T-helper 17 cell (primary cell): ENCODE measurements at regions not wholly inside any gene's neighbourhood (a gene's known extent, or its start where the extent isn't known, plus 50 kb on each side); places are given as distances from the start of the nearest gene placed in this dataset.

Source experiments
- ATAC-seq: fragments of 150-1000 bp; cut with Tn5 transposase; 2 replicates; pipeline ENCODE4 v1.10.0; 2021; ENCODE audit warnings: mild to moderate bottlenecking, moderate library complexity
- DNase-seq, 3 donors: peaks; one replicate each; pipeline versions ENCODE4 v3.0.0 to v3.0.0-alpha.2; 2020 to 2021
- H3K9me3 ChIP-seq: one replicate; pipeline ENCODE4 v1.7.0; 2013; ENCODE audit warnings: low read length, mild to moderate bottlenecking; ENCODE audit not compliant: control insufficient read depth, poor library complexity, severe bottlenecking
- H3K27ac Mint-ChIP-seq: one replicate; pipeline ENCODE4 v1.8.0; 2022; ENCODE audit warnings: mild to moderate bottlenecking, moderate library complexity, mixed read lengths
- H3K27me3 Mint-ChIP-seq: one replicate; pipeline ENCODE4 v1.8.0; 2022; ENCODE audit warnings: mixed read lengths
- H3K36me3 Mint-ChIP-seq: one replicate; pipeline ENCODE4 v1.8.0; 2022; ENCODE audit warnings: low read depth, mixed read lengths
- H3K4me1 Mint-ChIP-seq: one replicate; pipeline ENCODE4 v1.8.0; 2022; ENCODE audit warnings: mild to moderate bottlenecking, mixed read lengths
- H3K4me3 Mint-ChIP-seq: one replicate; pipeline ENCODE4 v1.8.0; 2022; ENCODE audit warnings: mild to moderate bottlenecking, moderate library complexity, mixed read lengths

GRCh38 chr17:71724339-71724738 is 396.5 kb upstream of the SOX9 start:
- H3K4me3 Mint-ChIP-seq = no peak overlapping the region
- H3K9me3 ChIP-seq = no peaks in the 10 kb centered on the region
- DNase-seq (no peak), ATAC-seq (no peak)
- no peaks in the 10 kb centered on the region for H3K27me3 Mint-ChIP-seq
- H3K27ac Mint-ChIP-seq = no peak overlapping the region
- H3K4me1 Mint-ChIP-seq = no peaks in the 10 kb centered on the region
- no peaks in the 10 kb centered on the region for H3K36me3 Mint-ChIP-seq

GRCh38 chr17:71725811-71726210 is 395.0 kb upstream of the SOX9 start:
- no peaks in the 10 kb centered on the region for H3K27me3 Mint-ChIP-seq
- H3K27ac Mint-ChIP-seq = no peak overlapping the region
- no peaks in the 10 kb centered on the region for H3K9me3 ChIP-seq
- H3K4me1 Mint-ChIP-seq = no peaks in the 10 kb centered on the region
- DNase-seq = no peak
- no peak for ATAC-seq
- no peaks in the 10 kb centered on the region for H3K36me3 Mint-ChIP-seq
- H3K4me3 Mint-ChIP-seq = no peak overlapping the region

- ATAC-seq (no peak), DNase-seq (no peak)
- no peak overlapping the region for H3K4me3 Mint-ChIP-seq
- no peaks in the 10 kb centered on the region for H3K4me1 Mint-ChIP-seq
- no peaks in the 10 kb centered on the region for H3K36me3 Mint-ChIP-seq
- no peaks in the 10 kb centered on the region for H3K27me3 Mint-ChIP-seq
- H3K27ac Mint-ChIP-seq = no peak overlapping the region
- no peaks in the 10 kb centered on the region for H3K9me3 ChIP-seq
These were observed 394.5 kb upstream of the SOX9 start for GRCh38 chr17:71726341-71726740.

GRCh38 chr17:71727292-71727691 is 393.5 kb upstream of the SOX9 start:
- ATAC-seq (no peak), DNase-seq (no peak)
- H3K9me3 ChIP-seq = no peaks in the 10 kb centered on the region
- Mint-ChIP-seq H3K27ac (no peak overlapping the region), H3K4me3 (no peak overlapping the region), H3K36me3 (no peaks in the 10 kb centered on the region), H3K4me1 (no peaks in the 10 kb centered on the region), H3K27me3 (no peaks in the 10 kb centered on the region)

GRCh38 chr17:71727723-71728122 is 393.1 kb upstream of the SOX9 start:
- Mint-ChIP-seq H3K27ac (no peak overlapping the region), H3K4me3 (no peak overlapping the region), H3K27me3 (no peaks in the 10 kb centered on the region), H3K36me3 (no peaks in the 10 kb centered on the region), H3K4me1 (no peaks in the 10 kb centered on the region)
- DNase-seq (no peak), ATAC-seq (no peak)
- no peaks in the 10 kb centered on the region for H3K9me3 ChIP-seq

- no peak for ATAC-seq
- Mint-ChIP-seq H3K36me3 (no peaks in the 10 kb centered on the region), H3K27me3 (no peaks in the 10 kb centered on the region), H3K4me3 (no peak overlapping the region), H3K4me1 (no peaks in the 10 kb centered on the region), H3K27ac (no peak overlapping the region)
- DNase-seq = no peak
- no peaks in the 10 kb centered on the region for H3K9me3 ChIP-seq
These were observed 389.9 kb upstream of the SOX9 start for GRCh38 chr17:71730871-71731270.

- no peak for ATAC-seq
- Mint-ChIP-seq H3K4me3 (no peak overlapping the region), H3K4me1 (no peaks in the 10 kb centered on the region), H3K27me3 (no peaks in the 10 kb centered on the region), H3K36me3 (no peaks in the 10 kb centered on the region), H3K27ac (no peak overlapping the region)
- H3K9me3 ChIP-seq = no peaks in the 10 kb centered on the region
- no peak for DNase-seq
These were observed 384.9 kb upstream of the SOX9 start for GRCh38 chr17:71735893-71736292.

GRCh38 chr17:71740866-71741265 is 380.0 kb upstream of the SOX9 start:
- no peak overlapping the region for H3K27ac Mint-ChIP-seq
- no peaks in the 10 kb centered on the region for H3K9me3 ChIP-seq
- H3K27me3 Mint-ChIP-seq = no peaks in the 10 kb centered on the region
- H3K4me3 Mint-ChIP-seq = no peak overlapping the region
- ATAC-seq (no peak), DNase-seq (no peak)
- no peaks in the 10 kb centered on the region for H3K4me1 Mint-ChIP-seq
- no peaks in the 10 kb centered on the region for H3K36me3 Mint-ChIP-seq

- no peak overlapping the region for H3K27ac Mint-ChIP-seq
- no peak for ATAC-seq
- DNase-seq = no peak
- H3K9me3 ChIP-seq = no peaks in the 10 kb centered on the region
- no peaks in the 10 kb centered on the region for H3K36me3 Mint-ChIP-seq
- H3K4me1 Mint-ChIP-seq = no peaks in the 10 kb centered on the region
- H3K27me3 Mint-ChIP-seq = no peaks in the 10 kb centered on the region
- no peak overlapping the region for H3K4me3 Mint-ChIP-seq
These were observed 379.0 kb upstream of the SOX9 start for GRCh38 chr17:71741836-71742235.

GRCh38 chr17:71748872-71749271 is 371.9 kb upstream of the SOX9 start:
- Mint-ChIP-seq H3K36me3 (no peaks in the 10 kb centered on the region), H3K27ac (no peak overlapping the region), H3K27me3 (no peaks in the 10 kb centered on the region), H3K4me1 (no peaks in the 10 kb centered on the region), H3K4me3 (no peak overlapping the region)
- no peaks in the 10 kb centered on the region for H3K9me3 ChIP-seq
- ATAC-seq (no peak), DNase-seq (no peak)

GRCh38 chr17:71753070-71753469 is 367.8 kb upstream of the SOX9 start:
- no peaks in the 10 kb centered on the region for H3K36me3 Mint-ChIP-seq
- no peaks in the 10 kb centered on the region for H3K27me3 Mint-ChIP-seq
- H3K27ac Mint-ChIP-seq = no peak overlapping the region
- ATAC-seq = no peak
- DNase-seq = no peak
- no peak overlapping the region for H3K4me3 Mint-ChIP-seq
- no peaks in the 10 kb centered on the region for H3K4me1 Mint-ChIP-seq
- H3K9me3 ChIP-seq = no peaks in the 10 kb centered on the region

- no peak overlapping the region for H3K4me3 Mint-ChIP-seq
- ATAC-seq = no peak
- H3K4me1 Mint-ChIP-seq = no peaks in the 10 kb centered on the region
- H3K36me3 Mint-ChIP-seq = no peaks in the 10 kb centered on the region
- no peak for DNase-seq
- H3K27ac Mint-ChIP-seq = no peak overlapping the region
- H3K9me3 ChIP-seq = no peaks in the 10 kb centered on the region
- no peaks in the 10 kb centered on the region for H3K27me3 Mint-ChIP-seq
These were observed 363.7 kb upstream of the SOX9 start for GRCh38 chr17:71757156-71757555.

GRCh38 chr17:71757956-71758355 is 362.9 kb upstream of the SOX9 start:
- Mint-ChIP-seq H3K27me3 (no peaks in the 10 kb centered on the region), H3K4me1 (no peaks in the 10 kb centered on the region), H3K36me3 (no peaks in the 10 kb centered on the region), H3K4me3 (no peak overlapping the region), H3K27ac (no peak overlapping the region)
- ATAC-seq (no peak), DNase-seq (no peak)
- H3K9me3 ChIP-seq = no peaks in the 10 kb centered on the region

- no peak overlapping the region for H3K4me3 Mint-ChIP-seq
These were observed 361.3 kb upstream of the SOX9 start for GRCh38 chr17:71759422-71760060.

More at GRCh38 chr17:71759422-71760060, 361.3 kb upstream of the SOX9 start:
- Mint-ChIP-seq H3K27ac (no peak overlapping the region), H3K4me1 (no peaks in the 10 kb centered on the region), H3K27me3 (no peaks in the 10 kb centered on the region), H3K36me3 (no peaks in the 10 kb centered on the region)
- DNase-seq = no peak
- ATAC-seq = no peak
- no peaks in the 10 kb centered on the region for H3K9me3 ChIP-seq
